HG02852 (cell line): ENCODE measurements at regions not wholly inside any gene's neighbourhood (a gene's known extent, or its start where the extent isn't known, plus 50 kb on each side); places are given as distances from the start of the nearest gene placed in this dataset.

Experiments
- ATAC-seq: cut with Tn5 transposase; IDR thresholded peaks from one replicate; pipeline ENCODE4 v1.9.1; 2021; ENCODE audit warnings: mild to moderate bottlenecking, moderate library complexity; ENCODE audit not compliant: unreplicated experiment

DNA sequence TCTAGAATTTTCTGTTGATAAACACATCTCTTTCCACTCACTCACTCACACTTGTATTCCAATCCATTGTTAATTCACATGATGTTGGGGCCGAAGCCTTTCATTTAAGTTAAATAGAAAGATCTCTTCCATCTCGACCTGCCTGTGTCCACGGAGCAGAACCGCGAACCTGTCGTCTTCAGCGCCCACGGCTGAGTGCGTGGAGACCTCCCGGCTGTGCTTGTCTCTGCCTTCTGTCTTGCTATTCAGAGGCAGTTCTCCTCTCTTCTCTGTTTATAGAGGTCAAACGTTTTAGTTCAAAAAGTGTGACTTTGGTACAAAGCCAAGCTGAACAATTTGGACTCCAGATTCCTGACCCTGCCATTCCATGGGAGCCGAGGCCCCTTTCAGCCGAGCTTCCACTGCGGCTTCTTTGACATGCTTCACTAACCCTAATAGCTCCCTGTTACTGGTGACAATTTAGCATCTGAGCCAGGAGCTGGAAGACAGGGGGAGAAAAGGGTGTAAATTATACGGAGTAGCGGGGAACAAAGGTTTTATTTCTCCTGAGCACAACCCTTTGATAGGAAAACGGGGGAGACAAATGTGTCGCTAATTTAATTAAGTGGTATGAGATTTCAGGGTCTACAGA, 314.4 kb upstream of the IRX4 start:
- no peak for ATAC-seq

DNA sequence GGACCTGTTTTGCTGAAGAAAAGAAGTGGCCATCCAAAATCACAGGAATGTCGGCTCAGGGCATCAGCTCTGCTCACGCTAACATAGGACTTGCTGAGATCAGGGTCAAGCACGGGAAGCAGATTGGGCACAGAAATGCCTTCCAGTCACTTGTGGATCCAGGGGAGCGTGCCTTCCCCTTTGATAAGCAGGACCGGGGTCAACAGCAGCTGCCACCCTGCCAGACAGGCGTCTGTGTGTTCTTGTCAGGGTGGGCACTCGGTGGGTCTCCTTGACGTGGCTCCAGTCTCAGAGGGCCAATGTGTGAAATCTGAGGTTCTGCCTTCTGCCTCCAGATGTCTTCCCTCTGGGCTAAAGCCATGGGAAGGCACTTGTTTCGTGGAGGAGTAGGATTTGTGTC, 313.7 kb upstream of the IRX4 start:
- no peak for ATAC-seq

DNA sequence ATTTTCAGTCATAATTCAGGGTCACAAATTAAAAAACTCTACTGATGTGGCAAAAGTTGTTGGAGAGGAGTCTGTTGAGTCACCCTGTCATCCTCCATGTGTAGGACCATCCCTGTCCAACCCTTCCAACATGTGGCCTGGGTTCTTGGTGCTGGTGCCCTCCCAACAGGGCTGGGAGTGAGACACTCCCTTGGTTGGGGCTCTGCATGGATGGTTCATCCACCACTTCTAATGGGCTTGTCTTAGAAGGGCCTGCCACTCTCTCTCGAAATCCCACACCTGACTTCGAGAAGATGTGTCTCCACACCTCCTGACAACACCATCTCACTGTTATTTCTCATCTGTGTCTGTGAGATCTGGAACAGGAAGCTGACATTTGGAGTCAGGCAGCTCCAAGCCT, 312.2 kb upstream of the IRX4 start:
- no peak for ATAC-seq

DNA sequence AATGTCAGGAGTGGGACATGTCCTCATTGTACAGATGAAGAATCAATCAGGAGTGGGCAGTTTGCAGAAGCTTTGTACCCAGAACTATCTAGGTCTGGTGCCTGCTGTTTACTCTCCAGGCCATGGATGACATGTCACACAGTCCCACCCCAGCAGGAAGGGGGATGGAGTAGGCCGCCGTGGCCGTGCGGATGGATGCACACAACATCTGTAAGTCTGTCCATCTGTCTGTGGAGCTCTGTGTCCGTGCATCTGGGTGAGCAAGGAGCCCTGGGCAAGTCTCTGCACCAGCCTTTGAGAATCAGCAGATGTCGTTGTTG, 311.5 kb upstream of the IRX4 start:
- ATAC-seq, result no peak

DNA sequence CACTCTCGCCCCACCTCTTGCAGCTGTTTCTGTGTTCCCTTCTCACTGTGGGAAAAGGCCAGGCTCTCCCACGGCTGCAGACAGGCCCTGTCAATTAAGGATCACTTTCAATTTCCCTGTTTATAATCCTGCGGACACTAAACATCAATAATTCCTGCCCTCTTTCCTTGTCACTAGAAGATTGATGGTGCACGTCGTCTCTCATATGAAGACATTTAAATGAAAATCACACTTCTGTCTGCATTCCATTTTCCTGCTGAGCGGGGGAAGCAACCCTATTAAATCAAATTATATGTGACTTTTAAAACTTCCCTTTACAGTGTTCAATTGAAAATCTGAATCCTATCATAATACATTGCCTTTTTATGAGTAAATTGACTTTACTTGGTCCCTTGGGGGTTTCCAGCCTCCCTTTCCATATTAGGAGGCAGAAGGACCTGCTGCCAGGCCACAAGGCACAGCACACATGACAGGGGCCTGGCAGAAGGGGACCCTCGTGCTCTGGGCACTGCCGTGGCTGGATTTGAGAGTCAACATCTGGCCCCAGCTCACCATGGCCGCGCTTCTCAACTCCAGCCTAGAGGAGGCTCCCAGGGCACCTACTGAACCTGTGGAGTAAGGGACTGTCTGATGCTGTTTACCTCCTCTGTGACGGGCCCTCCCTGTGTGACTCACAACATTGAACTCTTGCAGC, 311.0 kb upstream of the IRX4 start:
- no peak for ATAC-seq

DNA sequence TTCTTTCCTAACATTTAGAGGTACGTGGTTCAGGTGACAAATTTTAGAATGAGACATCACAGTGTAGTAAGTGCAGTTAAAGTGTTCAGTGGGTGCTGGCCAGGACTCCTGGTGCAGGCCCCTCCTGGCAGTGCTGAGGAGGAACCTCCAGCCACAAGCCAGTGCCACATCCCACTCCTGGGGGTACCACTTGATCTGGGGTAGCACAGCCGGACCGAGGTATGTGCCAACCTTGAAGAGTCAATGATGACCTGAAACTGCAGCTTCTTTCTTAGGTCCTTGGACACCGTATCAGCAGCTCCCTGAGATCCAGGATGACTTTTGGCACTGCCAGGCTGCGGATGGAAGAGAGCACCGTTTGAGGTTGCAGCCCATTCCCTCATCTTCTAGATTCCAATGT, 310.4 kb upstream of the IRX4 start:
- ATAC-seq, result no peak

DNA sequence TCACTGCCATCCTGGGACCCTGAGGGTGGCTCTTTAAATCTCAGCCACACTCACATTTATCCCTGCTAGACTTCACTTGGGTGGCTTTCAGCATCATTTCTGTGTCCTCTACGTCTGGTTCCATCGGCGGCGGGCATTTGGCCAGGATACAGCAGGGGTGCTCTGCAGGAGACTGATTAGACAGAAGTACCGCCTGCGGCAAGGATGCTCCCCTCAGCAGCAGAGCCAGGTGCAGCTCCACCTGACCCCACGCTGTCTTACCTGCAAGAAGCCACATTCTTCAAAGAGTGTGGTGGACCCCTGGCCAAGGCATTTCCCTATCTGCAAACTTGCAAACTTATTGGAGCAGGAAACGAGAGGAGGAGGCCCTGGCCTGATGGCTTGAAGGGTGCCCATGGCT, 309.8 kb upstream of the IRX4 start:
- ATAC-seq, result no peak

DNA sequence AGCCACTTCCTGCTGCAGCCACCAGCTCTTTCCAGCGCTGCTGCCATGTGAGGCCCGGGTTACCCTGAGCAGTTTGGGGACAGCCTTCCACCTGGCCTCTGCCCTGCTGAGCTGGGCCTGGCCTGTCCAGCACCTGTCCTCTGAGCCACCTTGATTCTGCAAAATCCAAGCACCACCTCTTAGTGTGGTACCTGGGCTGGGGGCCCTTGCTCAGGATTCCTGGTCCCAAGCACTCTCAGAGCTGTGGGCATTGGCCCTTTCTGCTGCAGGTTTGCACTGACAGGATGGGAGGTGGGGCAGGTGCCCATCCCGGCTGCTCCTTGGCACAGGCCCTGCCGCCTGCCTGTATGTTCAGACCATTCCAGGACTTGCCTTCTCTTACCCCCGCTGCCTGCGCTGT, 309.2 kb upstream of the IRX4 start:
- ATAC-seq, result no peak

DNA sequence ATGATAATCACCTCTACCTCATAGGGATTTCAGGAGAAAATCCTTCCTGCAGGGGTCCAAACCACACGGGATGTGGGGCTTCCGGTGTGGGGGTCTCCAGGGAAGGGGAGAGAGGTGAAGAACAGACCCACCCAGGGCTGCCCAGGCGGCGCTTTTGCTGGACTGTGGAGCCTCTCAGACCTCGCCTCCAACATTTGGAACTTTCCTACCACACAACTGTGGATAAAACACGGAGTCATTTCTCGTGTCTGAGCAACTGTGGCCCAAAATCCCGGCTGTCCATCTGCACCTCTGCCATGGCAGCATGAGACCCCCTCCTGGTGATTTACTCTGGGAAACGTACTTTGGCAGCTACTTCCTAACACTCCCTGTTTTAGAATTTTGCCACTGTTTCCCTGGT, 307.8 kb upstream of the IRX4 start:
- no peak for ATAC-seq

DNA sequence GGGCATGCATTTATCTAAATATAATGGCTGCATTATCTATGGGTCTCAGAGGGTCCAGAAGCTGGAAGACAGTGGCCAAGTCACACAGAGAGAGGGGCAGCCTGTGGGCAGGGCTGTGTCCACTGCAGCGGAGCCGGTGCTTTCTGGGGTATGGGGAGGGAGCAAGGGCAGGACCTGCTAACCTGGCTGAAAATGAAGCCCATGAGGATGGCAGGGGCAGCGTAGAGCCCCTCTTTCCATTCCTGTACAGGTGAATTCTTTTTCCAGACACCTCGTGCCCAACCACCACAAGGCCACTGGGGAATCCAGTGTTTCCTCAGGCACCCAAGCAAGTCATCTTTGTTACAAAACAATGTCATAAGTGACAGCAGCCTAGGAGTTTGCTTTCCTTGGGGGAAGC, 305.9 kb upstream of the IRX4 start:
- no peak for ATAC-seq

DNA sequence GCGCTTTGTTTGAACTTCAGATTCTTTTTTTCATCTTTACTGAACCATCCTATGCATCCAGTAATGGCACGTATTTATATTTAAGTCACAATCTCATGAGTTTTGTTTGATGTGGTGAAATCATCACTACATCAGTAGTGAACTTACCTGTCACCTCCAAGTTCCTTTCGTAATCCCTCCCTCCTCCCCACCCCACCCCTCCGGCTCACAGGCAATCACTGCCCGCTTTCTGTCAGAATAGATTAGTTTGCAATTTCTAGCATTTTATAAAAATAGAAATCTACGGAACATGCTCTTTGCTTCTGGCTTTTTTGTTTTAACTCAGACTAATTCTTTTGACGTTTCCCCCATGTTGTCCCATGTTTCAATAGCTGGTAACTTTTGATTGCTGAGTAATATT, 305.4 kb upstream of the IRX4 start:
- no peak for ATAC-seq

DNA sequence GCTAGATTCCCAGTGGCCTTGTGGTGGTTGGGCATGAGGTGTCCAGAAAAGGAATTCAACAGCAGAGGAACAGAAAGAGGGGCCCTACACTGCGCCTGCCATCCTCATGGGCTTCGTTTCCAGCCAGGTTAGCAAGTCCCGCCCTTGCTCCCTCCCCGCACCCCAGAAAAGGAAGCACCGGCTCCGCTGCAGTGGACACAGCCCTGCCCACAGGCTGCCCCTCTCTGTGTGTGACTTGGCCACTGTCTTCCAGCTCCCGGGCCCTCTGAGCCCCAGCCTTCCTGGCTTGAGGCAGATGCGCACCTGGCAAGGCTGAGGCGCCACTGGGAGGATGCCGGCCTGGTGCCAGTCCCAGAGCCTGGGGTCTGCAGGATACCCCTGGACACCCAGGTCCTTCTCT, 305.0 kb upstream of the IRX4 start:
- ATAC-seq, result no peak

DNA sequence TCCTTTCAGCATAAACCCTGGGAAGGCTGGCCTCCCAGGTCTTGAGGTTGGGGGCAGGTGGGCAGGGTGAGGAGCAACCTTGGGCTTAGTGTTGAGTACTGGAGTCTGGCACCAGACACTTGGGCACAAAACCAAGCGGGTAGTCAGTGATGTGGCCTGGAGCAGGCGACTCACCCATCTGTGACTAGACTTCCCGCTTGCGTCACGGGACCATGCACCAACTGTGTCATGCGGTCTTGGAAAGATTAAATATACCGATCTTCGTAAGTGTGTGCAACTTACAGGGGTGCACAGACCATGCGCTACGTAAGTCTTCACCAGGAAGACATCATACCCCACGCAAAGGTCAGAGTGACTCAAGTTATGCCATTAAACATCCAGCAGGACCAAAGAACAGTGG, 304.4 kb upstream of the IRX4 start:
- no peak for ATAC-seq

DNA sequence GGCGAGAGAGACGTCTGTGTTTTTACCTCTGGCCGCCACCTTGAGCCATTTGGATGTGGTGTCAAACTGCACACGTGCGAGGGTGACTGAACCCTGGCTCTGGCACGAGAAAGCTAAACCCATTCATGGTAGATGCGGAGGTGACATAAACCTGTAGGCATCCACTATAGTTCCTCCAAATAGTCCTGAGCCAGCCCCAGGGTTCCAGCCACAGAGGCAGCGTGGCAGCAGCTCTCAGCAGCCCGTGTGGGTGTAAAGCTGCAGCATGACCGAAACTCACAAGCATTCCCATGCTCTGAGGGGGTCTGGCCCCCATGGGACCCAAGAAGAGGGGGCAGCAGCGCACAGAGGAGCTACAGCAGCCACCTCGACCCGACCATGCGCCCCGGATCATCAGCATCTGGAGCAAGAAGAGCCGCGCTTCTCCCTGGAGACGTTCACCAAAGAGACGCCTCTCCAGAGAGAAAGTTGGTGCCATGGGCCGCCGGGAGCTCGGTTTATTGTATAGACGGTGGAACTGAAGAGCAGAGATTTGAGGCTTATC, 303.8 kb upstream of the IRX4 start:
- no peak for ATAC-seq

DNA sequence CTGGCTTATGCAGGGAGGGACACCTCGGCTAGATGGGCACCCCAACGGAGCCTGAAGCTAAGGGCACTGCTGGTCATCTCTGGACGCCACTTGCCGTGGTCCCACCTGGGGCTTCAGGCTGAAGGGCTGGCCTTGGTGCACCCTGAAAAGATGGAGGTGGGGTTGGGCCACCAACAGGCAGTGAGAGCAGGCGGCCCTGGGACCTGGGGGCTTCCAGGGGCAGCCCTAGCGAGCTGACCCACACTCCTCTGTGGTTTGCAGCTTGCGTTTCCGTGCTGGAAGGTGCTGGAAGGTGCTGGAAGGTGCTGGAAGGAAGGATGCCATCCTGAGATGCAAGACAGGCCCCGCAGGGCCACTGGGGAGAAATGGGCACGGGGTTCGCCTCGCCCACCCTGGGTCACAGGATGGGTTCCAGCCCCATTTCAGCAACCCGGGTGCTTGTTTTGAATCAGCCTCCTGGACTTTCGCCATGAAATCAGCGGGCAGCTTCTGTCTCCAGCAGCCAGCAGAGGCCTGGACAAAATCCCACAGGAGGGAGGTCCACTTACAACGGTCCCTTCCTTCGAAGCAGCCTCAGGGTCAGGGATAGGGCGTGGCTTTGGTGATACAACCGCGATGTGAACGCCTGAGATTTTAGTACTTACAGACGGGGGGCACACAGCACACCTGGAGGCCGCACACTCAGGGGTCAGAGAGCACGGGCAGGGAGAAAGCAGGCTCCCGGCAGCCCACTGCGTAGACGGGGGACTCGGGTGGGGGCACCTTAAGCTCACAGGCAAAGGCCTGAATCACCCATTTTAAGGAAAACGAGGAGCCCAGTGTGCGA, 303.1 kb upstream of the IRX4 start:
- ATAC-seq, result no peak

DNA sequence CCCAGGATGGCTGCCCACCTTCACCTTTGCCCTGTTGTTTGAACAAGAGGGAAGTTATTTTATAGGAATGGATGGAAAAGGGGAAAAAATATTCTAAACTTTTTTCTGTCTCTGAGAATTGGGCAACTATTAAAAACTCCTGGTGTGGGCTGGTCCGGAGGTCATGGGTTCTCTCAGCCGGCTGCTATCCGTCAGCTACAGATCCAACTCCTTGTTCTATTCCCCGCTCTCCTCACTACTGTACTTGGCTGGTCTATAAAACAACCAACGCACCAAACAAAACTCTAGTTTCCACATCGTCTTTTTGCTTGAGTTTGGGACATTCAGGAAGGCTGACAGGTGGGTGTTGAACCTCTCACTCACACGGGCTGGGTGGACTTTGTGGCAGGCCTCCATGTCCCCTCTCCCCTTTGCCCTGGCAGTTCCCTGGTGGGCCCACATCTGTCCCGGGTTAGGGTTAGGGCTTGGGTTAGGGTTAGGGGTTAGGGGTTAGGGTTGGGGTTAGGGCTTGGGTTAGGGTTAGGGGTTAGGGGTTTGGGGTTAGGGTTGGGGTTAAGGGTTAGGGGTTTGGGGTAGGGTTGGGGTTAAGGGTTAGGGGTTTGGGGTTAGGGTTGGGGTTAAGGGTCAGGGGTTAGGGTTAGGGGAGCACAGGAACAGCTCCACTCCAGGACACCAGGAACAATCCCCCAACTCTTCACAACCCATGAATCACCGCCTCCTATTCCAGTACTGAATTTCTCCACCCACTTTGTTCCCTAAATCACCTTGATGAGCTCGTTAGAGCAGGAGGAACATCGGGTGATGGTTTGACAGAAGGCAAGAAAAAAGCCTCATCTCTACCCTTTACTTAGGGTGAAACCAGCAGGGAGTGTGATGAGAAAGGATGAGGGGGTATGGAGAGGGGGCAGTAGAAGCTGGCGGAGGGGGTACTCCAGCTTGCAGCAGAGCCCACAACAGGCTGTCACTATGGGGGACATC, 302.1 kb upstream of the IRX4 start:
- no peak for ATAC-seq

DNA sequence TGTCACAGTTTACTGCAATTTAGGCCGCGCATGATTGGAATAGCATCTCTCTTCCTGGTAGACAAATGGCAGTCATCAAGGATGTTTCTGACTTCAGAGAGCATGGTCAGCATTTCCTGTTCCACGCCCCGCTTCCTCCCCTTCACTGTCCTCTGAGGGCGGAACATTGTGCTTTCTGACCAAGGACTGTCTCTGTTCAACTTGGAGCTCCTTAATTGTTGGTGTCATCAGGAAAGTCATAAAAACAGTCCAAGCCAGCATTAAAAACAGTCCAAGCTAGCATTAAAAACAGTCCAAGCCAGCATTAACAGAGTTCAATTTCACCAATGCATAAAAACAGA, 301.3 kb upstream of the IRX4 start:
- ATAC-seq, result no peak

DNA sequence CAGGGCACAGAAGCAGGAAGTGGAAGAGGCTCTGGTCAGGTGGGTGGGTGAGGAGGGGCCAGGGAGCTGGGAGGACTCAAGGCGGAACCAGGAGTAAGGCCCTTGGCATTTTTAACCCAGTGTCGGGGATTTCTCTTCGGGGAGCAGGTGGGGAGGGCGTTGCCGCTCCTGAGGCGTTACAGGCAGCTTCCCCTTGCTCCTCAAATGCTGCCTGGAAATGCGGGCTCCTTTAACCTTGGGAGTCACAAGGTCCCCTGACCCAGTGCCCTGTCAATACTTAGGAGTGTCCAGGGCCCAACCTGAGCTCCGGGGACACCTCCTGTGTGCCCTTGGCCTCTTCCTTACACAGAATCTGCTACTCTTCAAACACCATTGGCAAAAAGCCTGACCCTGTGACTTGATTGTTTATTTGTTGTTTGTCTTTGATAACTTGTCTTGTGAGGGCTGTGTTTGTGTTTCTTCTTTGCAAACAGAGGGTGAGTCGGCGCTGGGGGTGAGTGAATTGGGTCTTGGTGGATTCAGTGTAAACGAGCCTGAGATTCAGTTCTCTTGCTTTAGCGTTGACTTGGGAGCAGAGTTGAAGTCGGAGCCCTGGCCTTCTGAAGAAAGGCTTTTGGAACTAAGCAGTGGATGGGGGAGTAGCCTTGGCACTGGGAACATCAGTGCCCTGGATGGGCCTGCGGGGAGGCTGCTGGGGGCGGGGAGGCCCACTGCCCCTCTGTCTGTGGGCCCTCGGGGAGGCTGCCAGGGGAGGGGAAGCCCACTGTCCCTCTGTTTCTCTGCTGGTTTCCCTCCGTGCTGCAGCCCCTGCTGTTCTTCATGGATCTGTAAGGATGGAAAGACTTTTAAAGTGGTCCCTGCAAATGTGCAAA, 300.7 kb upstream of the IRX4 start:
- no peak for ATAC-seq

DNA sequence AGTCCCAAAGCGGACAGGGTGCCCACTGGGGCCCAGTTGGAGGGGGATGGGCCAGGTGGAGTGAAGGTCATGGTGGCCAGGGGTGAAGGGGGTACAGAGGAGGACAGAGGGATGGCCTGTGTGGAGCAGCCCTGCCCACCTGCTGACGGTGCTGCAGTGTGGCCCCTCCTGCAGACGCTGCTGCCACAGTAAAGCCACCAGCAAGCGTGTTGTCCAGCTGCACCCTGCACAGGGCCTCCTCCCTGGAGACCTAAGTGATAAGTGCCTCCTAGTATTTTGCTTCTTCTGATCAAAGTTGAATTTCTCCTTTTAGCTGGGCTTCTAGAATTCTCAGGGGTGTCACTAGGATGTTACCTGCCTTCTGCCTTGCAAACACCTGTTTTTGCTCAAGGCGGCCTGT, 299.3 kb upstream of the IRX4 start:
- no peak for ATAC-seq

DNA sequence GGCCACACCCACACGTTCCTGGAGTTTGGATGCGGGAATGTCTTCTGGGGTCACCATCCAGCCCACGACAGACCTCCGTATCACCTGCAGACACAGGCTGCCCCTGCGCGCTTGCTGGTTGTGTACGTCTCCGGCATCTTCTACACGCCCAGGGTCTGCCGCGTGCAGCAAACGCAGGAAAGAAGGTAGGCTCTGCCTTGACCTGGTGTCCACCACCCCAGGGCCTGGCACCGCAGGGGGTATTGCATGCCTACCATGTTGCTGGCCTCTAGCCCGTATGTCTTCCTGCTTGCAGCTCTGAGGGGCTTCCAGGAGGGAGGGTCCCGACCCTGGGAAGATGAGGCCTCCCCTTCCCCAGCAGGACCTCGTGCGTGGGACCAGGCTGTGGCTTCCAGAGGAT, 298.8 kb upstream of the IRX4 start:
- ATAC-seq, result no peak
